Right atrium auricular region (tissue), 2 donors: ENCODE measurements at regions not wholly inside any gene's neighbourhood (a gene's known extent, or its start where the extent isn't known, plus 50 kb on each side); places are given as distances from the start of the nearest gene placed in this dataset.

Experiments
- DNase-seq: peaks from one replicate; pipeline ENCODE4 v3.0.0-alpha.2; 2019; ENCODE audit warnings: low spot score
- H3K27ac ChIP-seq, 2 donors: fragments of 200-600 bp; sonication (generic); 1 replicate in 1 of 2; 2 replicates in 1 of 2; pipeline ENCODE4 v1.5.1; 2016 to 2019
- H3K27me3 ChIP-seq, 2 donors: fragments of 200-600 bp; sonication (generic); one replicate each; pipeline versions ENCODE4 v1.5.1 to v1.6.0; 2017 to 2019
- H3K36me3 ChIP-seq: fragments of 200-600 bp; sonication (generic); one replicate; pipeline ENCODE4 v1.5.1; 2016
- H3K4me1 ChIP-seq, 2 donors: fragments of 200-600 bp; sonication (generic); one replicate each; pipeline versions ENCODE4 v1.5.1 to v1.6.0; 2017 to 2019
- H3K4me3 ChIP-seq, 2 donors: fragments of 200-600 bp; sonication (generic); 1 replicate in 1 of 2; 2 replicates in 1 of 2; pipeline ENCODE4 v1.5.1; 2017 to 2019; ENCODE audit warnings: mild to moderate bottlenecking in 1 of 2, moderate library complexity in 1 of 2
- H3K9me3 ChIP-seq, 2 donors: fragments of 200-600 bp; sonication (generic); one replicate each; pipeline ENCODE4 v1.5.1; 2019
- CTCF ChIP-seq, 2 donors: fragments of 200-600 bp; sonication (generic); IDR thresholded peaks; one replicate each; pipeline ENCODE4 v1.5.1; 2019; ENCODE audit warnings: antibody characterized with exemption in 2 of 2

- Histone ChIP-seq H3K36me3 (no peaks in the 10 kb centered on the region), H3K4me3 (peak overlapping the region; percentile 56 to 64), H3K27me3 (no peaks in the 10 kb centered on the region), H3K27ac (peak overlapping the region; percentile 82 to 89), H3K4me1 (peaks cover 0 to 23% of the 10 kb centered on the region in 2 donors), H3K9me3 (no peaks in the 10 kb centered on the region)
- DNase-seq = peak; percentile 65
- peak; percentile 42 to 64 for TF ChIP-seq CTCF (IDR thresholded peaks at IDR 0.05)
These were observed 50.7 kb upstream of the PAIP2B start for GRCh38 chr2:71277536-71278103.

GRCh38 chr2:71277147-71277475, 50.2 kb upstream of the PAIP2B start:
- Histone ChIP-seq H3K4me3 (peak overlapping the region; percentile 56 to 64), H3K4me1 (peaks cover 0 to 21% of the 10 kb centered on the region in 2 donors), H3K36me3 (no peaks in the 10 kb centered on the region), H3K27me3 (no peaks in the 10 kb centered on the region), H3K9me3 (no peaks in the 10 kb centered on the region), H3K27ac (peak overlapping the region; percentile 82 to 89)
- TF ChIP-seq CTCF (IDR thresholded peaks at IDR 0.05) = no peak
- DNase-seq = no peak

GRCh38 chr2:71276311-71277146, 49.6 kb upstream of the PAIP2B start:
- H3K4me1 ChIP-seq = peaks cover 0 to 18% of the 10 kb centered on the region in 2 donors

More at GRCh38 chr2:71276311-71277146, 49.6 kb upstream of the PAIP2B start:
- Histone ChIP-seq H3K4me3 (peak overlapping the region; percentile 56 to 64), H3K27ac (peak overlapping the region; percentile 82 to 89), H3K36me3 (no peaks in the 10 kb centered on the region), H3K9me3 (no peaks in the 10 kb centered on the region), H3K27me3 (no peaks in the 10 kb centered on the region)
- no peak for TF ChIP-seq CTCF (IDR thresholded peaks at IDR 0.05)
- peak; percentile 84 for DNase-seq
